ENCODE measurements at regions not wholly inside any gene's neighbourhood (a gene's known extent, or its start where the extent isn't known, plus 50 kb on each side); places are given as distances from the start of the nearest gene placed in this dataset.

DNA sequence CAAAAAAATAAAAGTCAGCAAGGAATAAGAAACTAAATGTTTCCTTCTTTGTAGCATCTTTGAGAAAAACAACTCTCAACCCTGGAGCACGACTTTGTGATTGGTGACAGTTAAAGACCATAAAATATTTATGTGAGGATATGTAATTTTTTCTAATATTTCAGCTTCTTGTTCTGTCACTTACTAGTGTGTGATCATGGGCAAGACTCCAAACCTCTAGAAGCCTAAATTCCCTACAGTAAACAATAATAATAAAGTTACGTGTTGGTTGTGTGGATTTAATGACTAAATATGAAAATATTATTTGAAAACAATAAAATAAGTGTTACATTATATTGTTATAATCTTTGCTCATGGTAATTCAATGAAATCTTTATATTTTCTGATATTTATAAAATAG is 735.6 kb upstream of the MARCKS start:
- no peak for DNase-seq
- intact Hi-C loops (cut with DNase I), result no loop called here
- no peak overlapping the region for H3K9ac ChIP-seq (ENCODE audit: low read depth in 2 of 2, low read length in 2 of 2)
- H3K36me3 ChIP-seq, result no peaks in the 10 kb centered on the region
- H3K27me3 ChIP-seq, result no peaks in the 10 kb centered on the region
- no peak overlapping the region for H3K4me3 ChIP-seq
- no peak overlapping the region for H3K27ac ChIP-seq
- no peaks in the 10 kb centered on the region for H3K9me3 ChIP-seq
- no peaks in the 10 kb centered on the region for H3K4me1 ChIP-seq
- TF ChIP-seq, protein P1, sequence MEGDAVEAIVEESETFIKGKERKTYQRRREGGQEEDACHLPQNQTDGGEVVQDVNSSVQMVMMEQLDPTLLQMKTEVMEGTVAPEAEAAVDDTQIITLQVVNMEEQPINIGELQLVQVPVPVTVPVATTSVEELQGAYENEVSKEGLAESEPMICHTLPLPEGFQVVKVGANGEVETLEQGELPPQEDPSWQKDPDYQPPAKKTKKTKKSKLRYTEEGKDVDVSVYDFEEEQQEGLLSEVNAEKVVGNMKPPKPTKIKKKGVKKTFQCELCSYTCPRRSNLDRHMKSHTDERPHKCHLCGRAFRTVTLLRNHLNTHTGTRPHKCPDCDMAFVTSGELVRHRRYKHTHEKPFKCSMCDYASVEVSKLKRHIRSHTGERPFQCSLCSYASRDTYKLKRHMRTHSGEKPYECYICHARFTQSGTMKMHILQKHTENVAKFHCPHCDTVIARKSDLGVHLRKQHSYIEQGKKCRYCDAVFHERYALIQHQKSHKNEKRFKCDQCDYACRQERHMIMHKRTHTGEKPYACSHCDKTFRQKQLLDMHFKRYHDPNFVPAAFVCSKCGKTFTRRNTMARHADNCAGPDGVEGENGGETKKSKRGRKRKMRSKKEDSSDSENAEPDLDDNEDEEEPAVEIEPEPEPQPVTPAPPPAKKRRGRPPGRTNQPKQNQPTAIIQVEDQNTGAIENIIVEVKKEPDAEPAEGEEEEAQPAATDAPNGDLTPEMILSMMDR (IDR thresholded peaks at IDR 0.05), result no peak

DNA sequence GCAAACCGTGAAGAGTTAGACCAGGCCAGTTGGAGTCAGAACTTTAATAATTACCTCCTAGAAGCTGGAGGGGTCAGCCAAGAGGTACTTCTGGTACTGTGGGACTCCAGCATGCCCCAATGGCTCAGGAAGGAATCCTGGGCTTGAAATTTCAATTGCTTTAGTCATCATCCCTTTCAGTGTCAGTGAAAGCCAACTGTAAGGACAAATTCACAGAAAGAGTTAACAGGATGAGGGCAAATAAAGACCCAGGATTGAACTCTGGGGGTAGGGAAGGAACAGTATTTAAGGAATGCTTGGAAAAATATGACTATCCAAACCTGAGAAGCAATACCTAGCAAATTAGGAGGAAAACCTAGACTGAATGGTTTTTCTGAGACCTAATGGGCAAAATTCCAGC is 735.1 kb upstream of the MARCKS start:
- H3K9me3 ChIP-seq, result no peaks in the 10 kb centered on the region
- no peak overlapping the region for H3K27ac ChIP-seq
- TF ChIP-seq, protein P1 (IDR thresholded peaks at IDR 0.05), result no peak
- no peak overlapping the region for H3K9ac ChIP-seq (ENCODE audit: low read depth in 2 of 2, low read length in 2 of 2)
- no peaks in the 10 kb centered on the region for H3K27me3 ChIP-seq
- no peaks in the 10 kb centered on the region for H3K36me3 ChIP-seq
- no peak overlapping the region for H3K4me3 ChIP-seq
- no peaks in the 10 kb centered on the region for H3K4me1 ChIP-seq
- intact Hi-C loops (cut with DNase I), result no loop called here
- no peak for DNase-seq

DNA sequence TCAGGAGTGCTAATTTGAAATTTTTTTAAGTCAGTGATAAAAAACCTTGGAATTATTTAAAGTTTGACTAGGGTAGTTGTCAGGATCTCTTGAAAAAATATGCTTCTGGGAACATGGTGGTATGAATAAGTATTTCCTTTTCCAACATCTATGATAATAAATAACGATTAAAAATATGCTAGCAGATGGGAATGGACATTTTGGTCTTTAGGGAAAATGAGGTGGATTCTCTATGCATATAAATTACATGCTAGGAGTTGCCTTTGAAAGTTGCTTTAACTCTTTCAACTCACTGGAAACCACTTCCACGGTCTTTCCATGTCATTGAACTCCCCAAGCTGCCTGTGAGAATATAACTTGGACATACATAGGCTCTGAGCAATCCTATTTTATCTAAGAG is 731.5 kb upstream of the MARCKS start:
- no peaks in the 10 kb centered on the region for H3K9me3 ChIP-seq
- H3K4me3 ChIP-seq, result no peak overlapping the region
- no peak for DNase-seq
- no peaks in the 10 kb centered on the region for H3K4me1 ChIP-seq
- H3K9ac ChIP-seq (ENCODE audit: low read depth in 2 of 2, low read length in 2 of 2), result no peak overlapping the region
- TF ChIP-seq, protein P1 (IDR thresholded peaks at IDR 0.05), result no peak
- no peaks in the 10 kb centered on the region for H3K36me3 ChIP-seq
- no peaks in the 10 kb centered on the region for H3K27me3 ChIP-seq
- no peak overlapping the region for H3K27ac ChIP-seq
- intact Hi-C loops (cut with DNase I), result no loop called here

DNA sequence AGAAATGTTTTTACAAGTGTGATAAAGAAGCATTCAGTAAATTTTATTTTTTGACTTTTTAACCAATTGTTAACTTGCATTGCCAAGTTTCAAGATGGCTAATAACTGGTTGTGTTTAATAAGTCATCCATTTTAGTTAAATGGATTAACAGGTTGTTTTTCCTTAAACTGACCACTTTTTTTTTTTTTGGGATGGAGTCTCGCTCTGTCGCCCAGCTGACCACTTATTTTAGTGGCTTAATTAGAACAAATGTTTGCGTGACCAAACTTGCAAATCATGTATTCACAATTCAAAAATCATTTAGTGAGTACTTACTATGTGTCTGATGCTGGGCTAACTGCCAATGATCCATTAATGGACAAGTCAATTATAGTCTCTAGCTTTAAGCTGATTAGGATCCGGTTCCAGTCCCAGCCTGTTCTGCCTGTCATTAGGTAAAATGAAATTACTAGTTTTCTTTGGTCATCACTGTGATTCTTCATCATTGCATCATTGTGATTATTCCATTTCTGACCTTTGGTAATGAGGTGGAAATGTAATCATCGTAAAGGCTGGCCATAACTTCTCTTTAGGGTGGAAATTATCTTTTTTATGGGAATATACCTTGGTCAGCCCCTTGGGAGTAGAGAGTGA is 729.2 kb upstream of the MARCKS start:
- H3K27ac ChIP-seq, result no peak overlapping the region
- DNase-seq, result no peak
- no peaks in the 10 kb centered on the region for H3K9me3 ChIP-seq
- H3K4me3 ChIP-seq, result no peak overlapping the region
- no peaks in the 10 kb centered on the region for H3K27me3 ChIP-seq
- TF ChIP-seq, protein P1 (IDR thresholded peaks at IDR 0.05), result no peak
- intact Hi-C loops (cut with DNase I), result no loop called here
- no peaks in the 10 kb centered on the region for H3K36me3 ChIP-seq
- no peaks in the 10 kb centered on the region for H3K4me1 ChIP-seq
- no peak overlapping the region for H3K9ac ChIP-seq (ENCODE audit: low read depth in 2 of 2, low read length in 2 of 2)

DNA sequence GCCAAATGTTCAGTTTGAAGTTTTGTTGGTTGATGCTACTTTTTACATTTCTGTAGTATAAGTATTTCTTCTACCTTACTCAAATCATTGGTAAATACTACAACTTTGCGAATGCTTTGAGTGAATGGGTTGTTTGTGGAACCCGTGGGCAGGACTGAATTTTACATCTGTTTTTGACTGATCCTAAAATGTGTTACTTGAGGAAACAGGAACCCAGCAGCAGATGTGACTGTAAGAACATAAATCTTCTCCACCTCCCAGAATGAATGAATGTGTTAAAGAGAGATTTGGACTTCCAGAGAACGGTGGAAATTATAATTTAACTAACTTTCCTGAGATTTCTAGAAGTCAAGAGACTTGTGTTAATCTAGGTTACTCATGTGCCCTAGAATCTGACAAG is 728.5 kb upstream of the MARCKS start:
- no peak for DNase-seq
- TF ChIP-seq, protein P1 (IDR thresholded peaks at IDR 0.05), result no peak
- Histone ChIP-seq H3K4me3 (no peak overlapping the region), H3K27me3 (no peaks in the 10 kb centered on the region), H3K9ac (ENCODE audit: low read depth in 2 of 2, low read length in 2 of 2) (no peak overlapping the region), H3K36me3 (no peaks in the 10 kb centered on the region), H3K9me3 (no peaks in the 10 kb centered on the region), H3K27ac (no peak overlapping the region), H3K4me1 (no peaks in the 10 kb centered on the region)
- intact Hi-C loops (cut with DNase I), result no loop called here
